ENCODE measurements at regions not wholly inside any gene's neighbourhood (a gene's known extent, or its start where the extent isn't known, plus 50 kb on each side); places are given as distances from the start of the nearest gene placed in this dataset.
A peak's percentile ranks its signal among the peaks of the same experiment; 100 is the strongest.

- no peak for DNase-seq (ENCODE audit: low read depth)
Measured at GRCh38 chr20:11248011-11248409, 574.2 kb upstream of the JAG1 start.

GRCh38 chr20:11248687-11249638 is 575.2 kb upstream of the JAG1 start:
- no peak for DNase-seq (ENCODE audit: low read depth)

GRCh38 chr20:11249683-11250082 is 575.9 kb upstream of the JAG1 start:
- DNase-seq (ENCODE audit: low read depth), result no peak

- no peak for DNase-seq (ENCODE audit: low read depth)
Measured at GRCh38 chr20:11252447-11252846, 578.6 kb upstream of the JAG1 start.

GRCh38 chr20:11255455-11255854 is 581.7 kb upstream of the JAG1 start:
- DNase-seq (ENCODE audit: low read depth), result no peak

- no peak for DNase-seq (ENCODE audit: low read depth)
Measured at GRCh38 chr20:11255860-11256259, 582.1 kb upstream of the JAG1 start.

- peak; percentile 15 for DNase-seq (ENCODE audit: low read depth)
Measured at GRCh38 chr20:11260611-11261010, 586.8 kb upstream of the JAG1 start.

GRCh38 chr20:11261533-11262000 is 587.8 kb upstream of the JAG1 start:
- DNase-seq (ENCODE audit: low read depth), result peak; percentile 63

GRCh38 chr20:11266571-11266970 is 592.8 kb upstream of the JAG1 start:
- no peak for DNase-seq (ENCODE audit: low read depth)

- peak; percentile 88 for DNase-seq (ENCODE audit: low read depth)
Measured at GRCh38 chr20:11267131-11267761, 593.4 kb upstream of the JAG1 start.

- no peak for DNase-seq (ENCODE audit: low read depth)
Measured at GRCh38 chr20:11267762-11268335, 594.0 kb upstream of the JAG1 start.

GRCh38 chr20:11270566-11270965 is 596.8 kb upstream of the JAG1 start:
- no peak for DNase-seq (ENCODE audit: low read depth)

GRCh38 chr20:11271319-11271718 is 597.5 kb upstream of the JAG1 start:
- no peak for DNase-seq (ENCODE audit: low read depth)

GRCh38 chr20:11271920-11272594 is 598.3 kb upstream of the JAG1 start:
- DNase-seq (ENCODE audit: low read depth), result no peak

- peak; percentile 53 for DNase-seq (ENCODE audit: low read depth)
Measured at GRCh38 chr20:11274141-11274594, 600.4 kb upstream of the JAG1 start.

- no peak for DNase-seq (ENCODE audit: low read depth)
Measured at GRCh38 chr20:11275740-11276139, 601.9 kb upstream of the JAG1 start.

- no peak for DNase-seq (ENCODE audit: low read depth)
Measured at GRCh38 chr20:11277170-11277569, 603.4 kb upstream of the JAG1 start.

- DNase-seq (ENCODE audit: low read depth), result no peak
Measured at GRCh38 chr20:11277858-11278257, 604.1 kb upstream of the JAG1 start.

GRCh38 chr20:11278461-11278860 is 604.7 kb upstream of the JAG1 start:
- no peak for DNase-seq (ENCODE audit: low read depth)

- DNase-seq (ENCODE audit: low read depth), result no peak
Measured at GRCh38 chr20:11281240-11281639, 607.4 kb upstream of the JAG1 start.

GRCh38 chr20:11281768-11282167 is 608.0 kb upstream of the JAG1 start:
- DNase-seq (ENCODE audit: low read depth), result no peak

GRCh38 chr20:11287126-11287525 is 613.3 kb upstream of the JAG1 start:
- no peak for DNase-seq (ENCODE audit: low read depth)

Measured in stromal cell of bone marrow (primary cell).